ENCODE measurements at regions not wholly inside any gene's neighbourhood (a gene's known extent, or its start where the extent isn't known, plus 50 kb on each side); places are given as distances from the start of the nearest gene placed in this dataset.

- no peak for TF ChIP-seq POLR2A (IDR thresholded peaks at IDR 0.05)
- TF ChIP-seq CTCF (IDR thresholded peaks at IDR 0.05) = no peak
These were observed 157.3 kb downstream of the THBS2 start for GRCh38 chr6:169096388-169096787.

All from stomach (tissue), 4 donors.